Retinal pigment epithelial cell (primary cell): ENCODE measurements at regions not wholly inside any gene's neighbourhood (a gene's known extent, or its start where the extent isn't known, plus 50 kb on each side); places are given as distances from the start of the nearest gene placed in this dataset.

Experiments
- DNase-seq: peaks from one replicate; pipeline ENCODE4 v3.0.0-alpha.2; 2010; ENCODE audit warnings: low read depth
- H3K4me3 ChIP-seq: 2 replicates; pipeline ENCODE4 v1.5.1; 2011; ENCODE audit warnings: mild to moderate bottlenecking, low read length, control low read depth, moderate library complexity
- CTCF ChIP-seq: conservative IDR thresholded peaks from 2 replicates; pipeline ENCODE4 v1.5.1; 2011; ENCODE audit warnings: low read depth, low read length, control low read depth, inconsistent platforms

GRCh38 chr1:114324662-114324965 lies 170.9 kb upstream of the SYT6 start:
- no peak for DNase-seq
- TF ChIP-seq CTCF, result no peak

GRCh38 chr1:114323959-114324661 lies 170.4 kb upstream of the SYT6 start:
- no peak for TF ChIP-seq CTCF
- no peak for DNase-seq

More at GRCh38 chr1:114324662-114324965, 170.9 kb upstream of the SYT6 start:
- H3K4me3 ChIP-seq, result no peak overlapping the region

GRCh38 chr1:114322734-114323133 lies 169.1 kb upstream of the SYT6 start:
- DNase-seq, result no peak
- H3K4me3 ChIP-seq, result no peak overlapping the region
- TF ChIP-seq CTCF, result no peak

More at GRCh38 chr1:114323959-114324661, 170.4 kb upstream of the SYT6 start:
- H3K4me3 ChIP-seq, result no peak overlapping the region

GRCh38 chr1:114322207-114322606 lies 168.5 kb upstream of the SYT6 start:
- no peak for DNase-seq
- no peak for TF ChIP-seq CTCF
- no peak overlapping the region for H3K4me3 ChIP-seq

GRCh38 chr1:114320586-114320985 lies 166.9 kb upstream of the SYT6 start:
- TF ChIP-seq CTCF, result no peak
- no peak overlapping the region for H3K4me3 ChIP-seq
- DNase-seq, result no peak

GRCh38 chr1:114319418-114319817 lies 165.7 kb upstream of the SYT6 start:
- TF ChIP-seq CTCF, result no peak
- H3K4me3 ChIP-seq, result no peak overlapping the region
- DNase-seq, result no peak

- no peak for TF ChIP-seq CTCF
- no peak overlapping the region for H3K4me3 ChIP-seq
- no peak for DNase-seq
Observed at GRCh38 chr1:114318961-114319360, 165.3 kb upstream of the SYT6 start.
